Thyroid gland (tissue), 4 donors: ENCODE measurements at regions not wholly inside any gene's neighbourhood (a gene's known extent, or its start where the extent isn't known, plus 50 kb on each side); places are given as distances from the start of the nearest gene placed in this dataset.

Experiments
- DNase-seq, 2 donors: peaks; one replicate each; pipeline ENCODE4 v3.0.0-alpha.2; 2019
- H3K27ac ChIP-seq, 3 donors: fragments of 200-600 bp; sonication (generic); 1 replicate in 2 of 3; 2 replicates in 1 of 3; pipeline ENCODE4 v1.5.1; 2016 to 2019; ENCODE audit warnings: mild to moderate bottlenecking in 1 of 3, moderate library complexity in 1 of 3
- H3K27me3 ChIP-seq: fragments of 200-600 bp; sonication (generic); one replicate; pipeline ENCODE4 v1.5.1; 2019
- H3K36me3 ChIP-seq, 2 donors: fragments of 200-600 bp; sonication (generic); one replicate each; pipeline ENCODE4 v1.5.1; 2016 to 2019
- H3K4me1 ChIP-seq, 2 donors: fragments of 200-600 bp; sonication (generic); one replicate each; pipeline ENCODE4 v1.5.1; 2017 to 2019
- H3K4me3 ChIP-seq, 3 donors: fragments of 200-600 bp; sonication (generic); replicated peaks in 1 of 3; 1 replicate in 2 of 3; 2 replicates in 1 of 3; pipeline ENCODE4 v1.5.1; 2016; ENCODE audit warnings: mild to moderate bottlenecking in 1 of 3
- H3K9me3 ChIP-seq: fragments of 200-600 bp; sonication (generic); one replicate; pipeline ENCODE4 v1.5.1; 2017
- CTCF ChIP-seq, 6 experiments: fragments of 200-600 bp in 3 of 6; fragments of 450-650 bp in 3 of 6; sonication (generic) in 3 of 6; IDR thresholded peaks; one replicate each; pipeline ENCODE4 v1.5.1; 2016 to 2019; ENCODE audit warnings: antibody characterized with exemption in 6 of 6, mild to moderate bottlenecking in 2 of 6, inconsistent platforms in 1 of 6, moderate library complexity in 1 of 6
- POLR2A ChIP-seq, 2 donors: fragments of 450-650 bp; IDR thresholded peaks; one replicate each; pipeline ENCODE4 v1.6.1; 2017; ENCODE audit warnings: antibody characterized with exemption in 2 of 2, mild to moderate bottlenecking in 2 of 2, moderate library complexity in 1 of 2
- WGBS, 2 donors: methylation state at CpG; one replicate each; pipeline ENCODE4 v1.1.5; 2017; 5-methylcytosine and 5-hydroxymethylcytosine counted together
- intact Hi-C: fragments of 100-400 bp; cut with DNase I; formaldehyde crosslinking; loops from one replicate; pipeline ENCODE4 v1.15.1; 2023

- intact Hi-C loops = no loop called here
- Histone ChIP-seq H3K36me3 (no peaks in the 10 kb centered on the region), H3K4me1 (no peaks in the 10 kb centered on the region), H3K9me3 (no peaks in the 10 kb centered on the region), H3K4me3 (no peak overlapping the region), H3K27ac (no peak overlapping the region), H3K27me3 (no peaks in the 10 kb centered on the region)
- WGBS, 2 donors = 87 to 91% methylated on average over 16 of the region's 16 CpGs
- TF ChIP-seq POLR2A (IDR thresholded peaks at IDR 0.05) (no peak), CTCF (IDR thresholded peaks at IDR 0.05) (no peak)
- no peak for DNase-seq
Measured at GRCh38 chr20:48060841-48061720, 275.8 kb upstream of the SULF2 start.

- DNase-seq = no peak
- Histone ChIP-seq H3K4me3 (no peak overlapping the region), H3K36me3 (no peaks in the 10 kb centered on the region), H3K27ac (no peak overlapping the region), H3K9me3 (no peaks in the 10 kb centered on the region), H3K27me3 (no peaks in the 10 kb centered on the region), H3K4me1 (no peaks in the 10 kb centered on the region)
- 84 to 87% methylated on average over 10 to 19 of the region's 31 CpGs for WGBS, 2 donors
- intact Hi-C loops = no loop called here
- TF ChIP-seq POLR2A (IDR thresholded peaks at IDR 0.05) (no peak), CTCF (IDR thresholded peaks at IDR 0.05) (no peak)
Measured at GRCh38 chr20:48058611-48059559, 273.6 kb upstream of the SULF2 start.

GRCh38 chr20:48057739-48058138 is 272.5 kb upstream of the SULF2 start:
- intact Hi-C loops = no loop called here
- H3K4me3 ChIP-seq = no peak overlapping the region
- H3K4me1 ChIP-seq = no peaks in the 10 kb centered on the region
- TF ChIP-seq CTCF (IDR thresholded peaks at IDR 0.05) (no peak), POLR2A (IDR thresholded peaks at IDR 0.05) (no peak)
- no peak for DNase-seq
- no peaks in the 10 kb centered on the region for H3K9me3 ChIP-seq
- no peak overlapping the region for H3K27ac ChIP-seq
- H3K27me3 ChIP-seq = no peaks in the 10 kb centered on the region
- WGBS, 2 donors = 84 to 87% methylated on average over 1 of the region's 1 CpG
- no peaks in the 10 kb centered on the region for H3K36me3 ChIP-seq

- Histone ChIP-seq H3K27ac (no peak overlapping the region), H3K4me3 (no peak overlapping the region), H3K9me3 (no peaks in the 10 kb centered on the region), H3K4me1 (no peaks in the 10 kb centered on the region), H3K36me3 (no peaks in the 10 kb centered on the region), H3K27me3 (no peaks in the 10 kb centered on the region)
- no peak for TF ChIP-seq POLR2A (IDR thresholded peaks at IDR 0.05)
- no peak for TF ChIP-seq CTCF (IDR thresholded peaks at IDR 0.05)
- no peak for DNase-seq
- intact Hi-C loops = no loop called here
- WGBS, 2 donors = 74 to 79% methylated on average over 6 of the region's 6 CpGs
Measured at GRCh38 chr20:48057251-48057650, 272.0 kb upstream of the SULF2 start.
